ENCODE measurements at regions not wholly inside any gene's neighbourhood (a gene's known extent, or its start where the extent isn't known, plus 50 kb on each side); places are given as distances from the start of the nearest gene placed in this dataset.

GRCh38 chr6:148064406-148065134 is 278.1 kb upstream of the SASH1 start:
- 86% methylated on average over 9 of the region's 12 CpGs for WGBS (ENCODE audit: insufficient coverage)
- intact Hi-C loops (cut with micrococcal nuclease), result no loop called here
- H3K79me2 ChIP-seq (ENCODE audit: insufficient read depth, low read length), result no peaks in the 10 kb centered on the region
- no peak overlapping the region for H3K4me3 Mint-ChIP-seq
- H3K27me3 Mint-ChIP-seq (ENCODE audit: low read depth in 3 of 3), result peaks cover 0 to 1% (median 0%) of the 10 kb centered on the region in 3 donors
- H4K20me1 ChIP-seq (ENCODE audit: insufficient read depth, low read length), result no peaks in the 10 kb centered on the region
- TF ChIP-seq CTCF (IDR thresholded peaks at IDR 0.05), result no peak
- no peak overlapping the region for H3K27ac Mint-ChIP-seq
- H3K9me3 ChIP-seq (replicated peaks in 1 of 2; ENCODE audit: control insufficient read depth in 1 of 2, insufficient read depth in 1 of 2, low read length in 2 of 2), result peaks cover 27 to 32% of the 10 kb centered on the region in 2 donors
- no peak overlapping the region for H3K9ac ChIP-seq (ENCODE audit: insufficient read depth, low read length, poor library complexity, severe bottlenecking)
- no peak overlapping the region for H3K27ac ChIP-seq (ENCODE audit: low read depth in 1 of 2, low read length in 2 of 2)
- H3K4me3 ChIP-seq (replicated peaks in 1 of 3; ENCODE audit: low read depth in 2 of 3, low read length in 3 of 3), result no peak overlapping the region
- H3K27me3 ChIP-seq (ENCODE audit: control insufficient read depth in 2 of 2, insufficient read depth in 2 of 2, low read length in 2 of 2), result no peaks in the 10 kb centered on the region
- H3K4me1 ChIP-seq (ENCODE audit: control insufficient read depth in 1 of 2, insufficient read depth in 2 of 2, low read length in 2 of 2), result no peaks in the 10 kb centered on the region
- no peak overlapping the region for H2AFZ ChIP-seq (ENCODE audit: insufficient read depth, low read depth, low read length, poor library complexity, severe bottlenecking)
- no peak overlapping the region for H3K4me2 ChIP-seq (replicated peaks; ENCODE audit: extremely low read depth, low read length, poor library complexity, severe bottlenecking)
- no peaks in the 10 kb centered on the region for H3K4me1 Mint-ChIP-seq
- peaks cover 18 to 41% (median 31%) of the 10 kb centered on the region in 7 donors for H3K9me3 Mint-ChIP-seq
- no peak for DNase-seq
- H3K36me3 ChIP-seq (replicated peaks in 1 of 2; ENCODE audit: control insufficient read depth in 1 of 2, insufficient read depth in 2 of 2, low read length in 2 of 2), result no peaks in the 10 kb centered on the region
- H3K36me3 Mint-ChIP-seq, result no peaks in the 10 kb centered on the region

- Histone ChIP-seq H3K27ac (ENCODE audit: low read depth in 1 of 2, low read length in 2 of 2) (no peak overlapping the region), H3K9me3 (replicated peaks in 1 of 2; ENCODE audit: control insufficient read depth in 1 of 2, insufficient read depth in 1 of 2, low read length in 2 of 2) (peaks cover 9 to 23% of the 10 kb centered on the region in 2 donors), H3K4me3 (replicated peaks in 1 of 3; ENCODE audit: low read depth in 2 of 3, low read length in 3 of 3) (no peak overlapping the region), H3K9ac (ENCODE audit: insufficient read depth, low read length, poor library complexity, severe bottlenecking) (no peak overlapping the region), H2AFZ (ENCODE audit: insufficient read depth, low read depth, low read length, poor library complexity, severe bottlenecking) (no peak overlapping the region), H3K4me2 (replicated peaks; ENCODE audit: extremely low read depth, low read length, poor library complexity, severe bottlenecking) (no peak overlapping the region), H3K27me3 (ENCODE audit: control insufficient read depth in 2 of 2, insufficient read depth in 2 of 2, low read length in 2 of 2) (no peaks in the 10 kb centered on the region), H3K36me3 (replicated peaks in 1 of 2; ENCODE audit: control insufficient read depth in 1 of 2, insufficient read depth in 2 of 2, low read length in 2 of 2) (no peaks in the 10 kb centered on the region), H3K79me2 (ENCODE audit: insufficient read depth, low read length) (no peaks in the 10 kb centered on the region), H4K20me1 (ENCODE audit: insufficient read depth, low read length) (no peaks in the 10 kb centered on the region), H3K4me1 (ENCODE audit: control insufficient read depth in 1 of 2, insufficient read depth in 2 of 2, low read length in 2 of 2) (no peaks in the 10 kb centered on the region)
- H3K9me3 Mint-ChIP-seq, result peaks cover 6 to 30% (median 21%) of the 10 kb centered on the region in 7 donors
- no peak overlapping the region for H3K27ac Mint-ChIP-seq
- peaks cover 0 to 1% (median 0%) of the 10 kb centered on the region in 3 donors for H3K27me3 Mint-ChIP-seq (ENCODE audit: low read depth in 3 of 3)
- WGBS (ENCODE audit: insufficient coverage), result 82% methylated on average over 5 of the region's 11 CpGs
- H3K4me3 Mint-ChIP-seq, result no peak overlapping the region
- no peaks in the 10 kb centered on the region for H3K4me1 Mint-ChIP-seq
- intact Hi-C loops (cut with micrococcal nuclease), result no loop called here
- no peaks in the 10 kb centered on the region for H3K36me3 Mint-ChIP-seq
- TF ChIP-seq CTCF (IDR thresholded peaks at IDR 0.05), result no peak
- DNase-seq, result no peak
Observed at GRCh38 chr6:148068437-148069061, 274.1 kb upstream of the SASH1 start.
